Fibroblast of lung (primary cell): ENCODE measurements at regions not wholly inside any gene's neighbourhood (a gene's known extent, or its start where the extent isn't known, plus 50 kb on each side); places are given as distances from the start of the nearest gene placed in this dataset.

Experiments used
- DNase-seq, 2 donors: peaks; one replicate each; pipeline versions ENCODE4 v3.0.0 to v3.0.0-alpha.2; 2010; ENCODE audit warnings: low read depth in 2 of 2
- H2AFZ ChIP-seq: 2 replicates; pipeline ENCODE4 v1.5.1; 2012; ENCODE audit warnings: low read length, control low read depth, inconsistent platforms
- H3K27ac ChIP-seq: 2 replicates; pipeline ENCODE4 v1.5.1; 2011; ENCODE audit warnings: low read length, control low read depth; ENCODE audit not compliant: insufficient read depth
- H3K27me3 ChIP-seq: 2 replicates; pipeline ENCODE4 v1.5.1; 2011; ENCODE audit warnings: mild to moderate bottlenecking, low read length; ENCODE audit not compliant: control insufficient read depth, insufficient read depth
- H3K36me3 ChIP-seq: 2 replicates; pipeline ENCODE4 v1.5.1; 2011; ENCODE audit warnings: low read length; ENCODE audit not compliant: control insufficient read depth, insufficient read depth
- H3K4me1 ChIP-seq: 2 replicates; pipeline ENCODE4 v1.5.1; 2011; ENCODE audit warnings: low read length; ENCODE audit not compliant: control insufficient read depth, insufficient read depth; ENCODE audit errors: extremely low read depth
- H3K4me2 ChIP-seq: 2 replicates; pipeline ENCODE4 v1.5.1; 2011; ENCODE audit warnings: low read length, control low read depth; ENCODE audit not compliant: insufficient read depth; ENCODE audit errors: extremely low read depth
- H3K4me3 ChIP-seq, 4 experiments: fragments of 200-600 bp in 1 of 4; sonication (generic) in 1 of 4; replicated peaks in 1 of 4; 2 replicates each; pipeline ENCODE4 v1.5.1; 2011 to 2016; ENCODE audit warnings: low read length in 4 of 4, low read depth in 3 of 4, mild to moderate bottlenecking in 3 of 4, control low read depth in 2 of 4, inconsistent platforms in 1 of 4, mixed read lengths in 1 of 4; ENCODE audit not compliant: insufficient read depth in 1 of 4; ENCODE audit errors: control extremely low read depth in 1 of 4
- H3K79me2 ChIP-seq: 2 replicates; pipeline ENCODE4 v1.5.1; 2012; ENCODE audit warnings: mild to moderate bottlenecking, low read length, inconsistent platforms; ENCODE audit not compliant: control insufficient read depth, insufficient read depth
- H3K9ac ChIP-seq: 2 replicates; pipeline ENCODE4 v1.5.1; 2011; ENCODE audit warnings: mild to moderate bottlenecking, low read length, control low read depth; ENCODE audit not compliant: insufficient read depth
- H3K9me3 ChIP-seq: 2 replicates; pipeline ENCODE4 v1.5.1; 2012; ENCODE audit warnings: low read depth, low read length; ENCODE audit not compliant: control insufficient read depth, insufficient read depth
- H4K20me1 ChIP-seq: 2 replicates; pipeline ENCODE4 v1.5.1; 2011; ENCODE audit warnings: low read length; ENCODE audit not compliant: control insufficient read depth, insufficient read depth; ENCODE audit errors: extremely low read depth
- EZH2 ChIP-seq: IDR thresholded peaks from 2 replicates; pipeline ENCODE4 v1.5.1; 2012; ENCODE audit warnings: low read length, control low read depth, mild to moderate bottlenecking; ENCODE audit errors: missing control alignments
- TF ChIP-seq, protein P1 (sequence below), 2 donors: IDR thresholded peaks in 1 of 2; conservative IDR thresholded peaks in 1 of 2; 1 replicate in 1 of 2; 2 replicates in 1 of 2; pipeline ENCODE4 v1.5.1; 2011 to 2012; ENCODE audit warnings: low read length in 2 of 2, control low read depth in 1 of 2, inconsistent platforms in 1 of 2, low read depth in 1 of 2, mild to moderate bottlenecking in 1 of 2

- Histone ChIP-seq H3K4me3 (no peak overlapping the region), H4K20me1 (no peaks in the 10 kb centered on the region), H3K4me2 (no peak overlapping the region), H3K4me1 (no peaks in the 10 kb centered on the region), H3K9me3 (no peaks in the 10 kb centered on the region), H3K27me3 (no peaks in the 10 kb centered on the region), H3K79me2 (no peaks in the 10 kb centered on the region), H3K36me3 (no peaks in the 10 kb centered on the region), H3K27ac (no peak overlapping the region), H3K9ac (no peak overlapping the region), H2AFZ (no peak overlapping the region)
- no peak for DNase-seq
- TF ChIP-seq, protein P1, sequence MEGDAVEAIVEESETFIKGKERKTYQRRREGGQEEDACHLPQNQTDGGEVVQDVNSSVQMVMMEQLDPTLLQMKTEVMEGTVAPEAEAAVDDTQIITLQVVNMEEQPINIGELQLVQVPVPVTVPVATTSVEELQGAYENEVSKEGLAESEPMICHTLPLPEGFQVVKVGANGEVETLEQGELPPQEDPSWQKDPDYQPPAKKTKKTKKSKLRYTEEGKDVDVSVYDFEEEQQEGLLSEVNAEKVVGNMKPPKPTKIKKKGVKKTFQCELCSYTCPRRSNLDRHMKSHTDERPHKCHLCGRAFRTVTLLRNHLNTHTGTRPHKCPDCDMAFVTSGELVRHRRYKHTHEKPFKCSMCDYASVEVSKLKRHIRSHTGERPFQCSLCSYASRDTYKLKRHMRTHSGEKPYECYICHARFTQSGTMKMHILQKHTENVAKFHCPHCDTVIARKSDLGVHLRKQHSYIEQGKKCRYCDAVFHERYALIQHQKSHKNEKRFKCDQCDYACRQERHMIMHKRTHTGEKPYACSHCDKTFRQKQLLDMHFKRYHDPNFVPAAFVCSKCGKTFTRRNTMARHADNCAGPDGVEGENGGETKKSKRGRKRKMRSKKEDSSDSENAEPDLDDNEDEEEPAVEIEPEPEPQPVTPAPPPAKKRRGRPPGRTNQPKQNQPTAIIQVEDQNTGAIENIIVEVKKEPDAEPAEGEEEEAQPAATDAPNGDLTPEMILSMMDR (conservative IDR thresholded peaks at IDR 0.05 in 1 of 2, IDR thresholded peaks at IDR 0.05 in 1 of 2; ENCODE audit: low read depth in 1 of 2, low read length in 2 of 2), result no peak
- TF ChIP-seq EZH2, result no peak
Measured at GRCh38 chr10:111522551-111522950, 445.7 kb downstream of the ADRA2A start.

GRCh38 chr10:111523016-111523415 is 446.2 kb downstream of the ADRA2A start:
- Histone ChIP-seq H3K9ac (no peak overlapping the region), H3K4me3 (no peak overlapping the region), H3K9me3 (no peaks in the 10 kb centered on the region), H3K79me2 (no peaks in the 10 kb centered on the region), H3K4me1 (no peaks in the 10 kb centered on the region), H4K20me1 (no peaks in the 10 kb centered on the region), H3K27ac (no peak overlapping the region), H3K36me3 (no peaks in the 10 kb centered on the region), H3K27me3 (no peaks in the 10 kb centered on the region), H2AFZ (no peak overlapping the region), H3K4me2 (no peak overlapping the region)
- no peak for DNase-seq
- TF ChIP-seq, protein P1 (conservative IDR thresholded peaks at IDR 0.05 in 1 of 2, IDR thresholded peaks at IDR 0.05 in 1 of 2; ENCODE audit: low read depth in 1 of 2, low read length in 2 of 2), result no peak
- TF ChIP-seq EZH2, result no peak

DNA sequence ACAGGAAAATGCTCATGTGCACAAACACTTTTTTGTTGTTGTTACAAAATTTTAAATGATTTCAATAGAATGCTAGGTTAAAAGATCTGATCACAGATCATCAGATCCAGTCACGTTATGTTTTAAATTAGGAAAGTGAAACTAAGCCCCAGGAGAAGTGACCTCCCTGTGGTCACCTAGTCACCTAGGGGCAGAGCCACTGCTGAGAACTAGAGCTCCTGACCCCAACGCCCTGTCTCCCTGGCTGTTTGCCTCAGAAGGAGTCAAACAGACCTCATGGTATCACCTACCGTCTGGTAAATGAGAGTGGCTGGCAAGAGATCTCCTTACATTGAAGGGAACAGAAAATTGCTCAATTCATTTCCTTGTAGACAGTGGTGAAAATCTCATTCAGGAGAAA is 447.3 kb downstream of the ADRA2A start:
- Histone ChIP-seq H3K4me3 (no peak overlapping the region), H3K9me3 (no peaks in the 10 kb centered on the region), H3K79me2 (no peaks in the 10 kb centered on the region), H3K27ac (no peak overlapping the region), H3K27me3 (no peaks in the 10 kb centered on the region), H3K4me2 (no peak overlapping the region), H3K9ac (no peak overlapping the region), H3K36me3 (no peaks in the 10 kb centered on the region), H3K4me1 (no peaks in the 10 kb centered on the region), H4K20me1 (no peaks in the 10 kb centered on the region), H2AFZ (no peak overlapping the region)
- TF ChIP-seq EZH2, result no peak
- TF ChIP-seq, protein P1 (conservative IDR thresholded peaks at IDR 0.05 in 1 of 2, IDR thresholded peaks at IDR 0.05 in 1 of 2; ENCODE audit: low read depth in 1 of 2, low read length in 2 of 2), result no peak
- no peak for DNase-seq
